ENCODE measurements at regions not wholly inside any gene's neighbourhood (a gene's known extent, or its start where the extent isn't known, plus 50 kb on each side); places are given as distances from the start of the nearest gene placed in this dataset.

DNA sequence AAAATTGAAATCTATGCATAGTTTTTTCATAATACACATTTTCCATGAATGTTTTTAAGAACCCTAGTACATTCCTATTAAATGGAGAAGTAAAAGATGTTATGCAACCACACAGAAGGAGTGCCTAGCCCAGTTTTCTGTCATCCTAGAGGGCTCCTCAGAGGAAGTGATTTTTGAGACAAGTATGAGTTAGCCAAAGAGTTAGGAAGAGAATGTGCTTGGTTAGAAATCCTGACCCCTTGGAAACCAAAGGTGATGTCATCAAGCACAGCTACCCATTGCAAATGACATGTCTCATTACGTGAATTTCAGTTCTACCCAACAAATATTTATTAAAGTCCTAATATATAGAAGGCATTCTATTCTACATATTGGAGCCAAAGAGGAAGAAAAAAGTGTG, 88.9 kb upstream of the TNFSF4 start:
- Histone ChIP-seq H3K27ac (ENCODE audit: low read depth in 1 of 2, low read length in 1 of 2) (no peak overlapping the region), H3K4me3 (no peak overlapping the region), H3K4me1 (ENCODE audit: control insufficient read depth in 5 of 5, insufficient read depth in 5 of 5, low read length in 5 of 5) (peaks cover 0 to 10% (median 0%) of the 10 kb centered on the region in 5 donors), H3K36me3 (ENCODE audit: control insufficient read depth in 4 of 4, insufficient read depth in 4 of 4, low read length in 4 of 4) (no peaks in the 10 kb centered on the region), H3K9ac (ENCODE audit: insufficient read depth in 1 of 2, low read length in 2 of 2) (no peak overlapping the region), H3K27me3 (ENCODE audit: control insufficient read depth in 3 of 3, insufficient read depth in 3 of 3, low read length in 2 of 3) (no peaks in the 10 kb centered on the region), H3K9me3 (ENCODE audit: control insufficient read depth in 4 of 4, insufficient read depth in 3 of 4, low read length in 3 of 4) (no peaks in the 10 kb centered on the region)
- TF ChIP-seq, protein P1, sequence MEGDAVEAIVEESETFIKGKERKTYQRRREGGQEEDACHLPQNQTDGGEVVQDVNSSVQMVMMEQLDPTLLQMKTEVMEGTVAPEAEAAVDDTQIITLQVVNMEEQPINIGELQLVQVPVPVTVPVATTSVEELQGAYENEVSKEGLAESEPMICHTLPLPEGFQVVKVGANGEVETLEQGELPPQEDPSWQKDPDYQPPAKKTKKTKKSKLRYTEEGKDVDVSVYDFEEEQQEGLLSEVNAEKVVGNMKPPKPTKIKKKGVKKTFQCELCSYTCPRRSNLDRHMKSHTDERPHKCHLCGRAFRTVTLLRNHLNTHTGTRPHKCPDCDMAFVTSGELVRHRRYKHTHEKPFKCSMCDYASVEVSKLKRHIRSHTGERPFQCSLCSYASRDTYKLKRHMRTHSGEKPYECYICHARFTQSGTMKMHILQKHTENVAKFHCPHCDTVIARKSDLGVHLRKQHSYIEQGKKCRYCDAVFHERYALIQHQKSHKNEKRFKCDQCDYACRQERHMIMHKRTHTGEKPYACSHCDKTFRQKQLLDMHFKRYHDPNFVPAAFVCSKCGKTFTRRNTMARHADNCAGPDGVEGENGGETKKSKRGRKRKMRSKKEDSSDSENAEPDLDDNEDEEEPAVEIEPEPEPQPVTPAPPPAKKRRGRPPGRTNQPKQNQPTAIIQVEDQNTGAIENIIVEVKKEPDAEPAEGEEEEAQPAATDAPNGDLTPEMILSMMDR (IDR thresholded peaks at IDR 0.05; ENCODE audit: control extremely low read depth, extremely low read depth), result no peak
- WGBS, 2 donors, result 72 to 82% methylated on average over 1 of the region's 1 CpG
- DNase-seq (no peak), ATAC-seq (ENCODE audit: insufficient read depth, low FRiP score) (no peak)

DNA sequence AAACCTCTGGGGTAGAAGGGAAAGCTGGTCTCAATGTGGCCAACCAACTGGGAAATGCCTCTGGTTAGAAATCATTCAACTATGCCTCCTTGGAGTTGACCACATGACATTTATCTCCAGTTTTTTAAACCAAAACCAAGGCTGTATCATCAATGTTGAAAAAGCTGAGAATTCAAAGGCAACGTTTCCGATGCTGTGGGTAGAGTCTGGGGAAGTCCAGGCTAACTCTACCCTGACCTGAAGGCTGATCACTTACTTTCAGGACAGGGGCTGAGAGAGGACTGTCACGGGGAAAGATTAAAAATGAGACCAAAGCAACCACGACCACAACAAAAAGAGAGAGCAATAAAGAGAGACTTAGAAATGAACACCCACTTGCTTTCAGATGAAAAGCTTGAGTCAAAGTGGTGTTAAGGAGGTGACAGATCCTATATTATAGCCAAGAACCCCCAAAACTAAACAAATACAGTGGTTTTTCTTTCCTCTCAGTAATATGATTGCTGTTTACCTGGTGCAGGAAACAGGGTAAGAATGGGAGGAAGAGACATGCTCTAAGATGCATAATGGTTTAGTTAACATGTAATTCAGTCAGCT, 90.8 kb upstream of the TNFSF4 start:
- H3K27me3 ChIP-seq (ENCODE audit: control insufficient read depth in 3 of 3, insufficient read depth in 3 of 3, low read length in 2 of 3), result no peaks in the 10 kb centered on the region
- peaks cover 0 to 10% (median 0%) of the 10 kb centered on the region in 5 donors for H3K4me1 ChIP-seq (ENCODE audit: control insufficient read depth in 5 of 5, insufficient read depth in 5 of 5, low read length in 5 of 5)
- H3K27ac ChIP-seq (ENCODE audit: low read depth in 1 of 2, low read length in 1 of 2), result no peak overlapping the region
- ATAC-seq (ENCODE audit: insufficient read depth, low FRiP score) (no peak), DNase-seq (no peak)
- 63 to 75% methylated on average over 4 of the region's 4 CpGs for WGBS, 2 donors
- H3K36me3 ChIP-seq (ENCODE audit: control insufficient read depth in 4 of 4, insufficient read depth in 4 of 4, low read length in 4 of 4), result no peaks in the 10 kb centered on the region
- no peak overlapping the region for H3K4me3 ChIP-seq
- TF ChIP-seq, protein P1 (IDR thresholded peaks at IDR 0.05; ENCODE audit: control extremely low read depth, extremely low read depth), result no peak
- H3K9me3 ChIP-seq (ENCODE audit: control insufficient read depth in 4 of 4, insufficient read depth in 3 of 4, low read length in 3 of 4), result no peaks in the 10 kb centered on the region
- no peak overlapping the region for H3K9ac ChIP-seq (ENCODE audit: insufficient read depth in 1 of 2, low read length in 2 of 2)

DNA sequence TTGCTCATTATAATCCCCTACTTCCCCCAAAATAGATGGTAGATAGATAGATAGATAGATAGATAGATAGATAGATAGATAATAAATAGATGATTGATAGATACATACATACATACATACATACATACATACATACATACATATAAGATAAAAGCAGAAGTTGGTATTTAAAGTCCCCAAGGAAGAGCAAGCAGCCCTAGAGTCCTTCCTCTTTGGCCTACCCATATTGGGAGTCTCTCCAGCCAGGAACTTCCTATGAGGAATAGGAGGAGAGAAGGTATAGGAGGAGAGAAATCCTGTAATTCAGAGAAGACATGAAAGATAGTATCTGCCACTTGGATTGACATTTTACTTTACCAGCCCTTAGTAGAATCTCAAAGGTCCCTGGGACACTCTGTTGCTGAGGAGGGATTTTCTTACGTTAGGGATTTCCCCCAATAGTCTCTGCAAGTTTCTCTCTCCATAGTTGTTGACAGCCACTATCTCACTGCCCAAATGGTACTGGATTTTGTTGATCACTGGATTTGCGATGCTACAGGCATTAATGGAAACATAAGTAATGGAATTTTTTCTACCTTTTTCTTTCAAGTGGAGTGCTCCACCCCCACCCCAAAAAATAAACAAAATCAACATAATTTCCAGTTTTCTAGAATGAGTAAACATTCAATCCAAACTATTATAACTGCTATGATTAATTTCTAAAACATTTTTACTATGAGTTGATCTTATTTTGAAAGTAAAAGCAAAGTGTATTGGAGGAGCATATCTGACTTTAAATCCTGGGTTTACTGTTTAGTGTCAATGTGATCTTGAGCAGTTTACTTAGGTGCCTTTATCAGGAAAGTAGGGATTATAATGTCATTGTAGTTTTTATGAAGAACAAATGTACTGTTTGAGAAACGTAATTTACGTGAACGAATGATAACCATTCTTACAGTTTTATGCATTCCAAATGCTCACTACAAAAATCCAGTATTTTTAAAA, 93.2 kb upstream of the TNFSF4 start:
- no peaks in the 10 kb centered on the region for H3K36me3 ChIP-seq (ENCODE audit: control insufficient read depth in 4 of 4, insufficient read depth in 4 of 4, low read length in 4 of 4)
- H3K27me3 ChIP-seq (ENCODE audit: control insufficient read depth in 3 of 3, insufficient read depth in 3 of 3, low read length in 2 of 3), result no peaks in the 10 kb centered on the region
- WGBS, 2 donors, result 74 to 75% methylated on average over 5 of the region's 5 CpGs
- TF ChIP-seq, protein P1 (IDR thresholded peaks at IDR 0.05; ENCODE audit: control extremely low read depth, extremely low read depth), result no peak
- H3K27ac ChIP-seq (ENCODE audit: low read depth in 1 of 2, low read length in 1 of 2), result no peak overlapping the region
- H3K4me1 ChIP-seq (ENCODE audit: control insufficient read depth in 5 of 5, insufficient read depth in 5 of 5, low read length in 5 of 5), result peaks cover 0 to 13% (median 0%) of the 10 kb centered on the region in 5 donors
- ATAC-seq (ENCODE audit: insufficient read depth, low FRiP score), result no peak
- no peak overlapping the region for H3K9ac ChIP-seq (ENCODE audit: insufficient read depth in 1 of 2, low read length in 2 of 2)
- no peaks in the 10 kb centered on the region for H3K9me3 ChIP-seq (ENCODE audit: control insufficient read depth in 4 of 4, insufficient read depth in 3 of 4, low read length in 3 of 4)
- H3K4me3 ChIP-seq, result no peak overlapping the region
- DNase-seq, result no peak

Data from lung (tissue), 11 donors.